ENCODE measurements at regions not wholly inside any gene's neighbourhood (a gene's known extent, or its start where the extent isn't known, plus 50 kb on each side); places are given as distances from the start of the nearest gene placed in this dataset.

GRCh38 chr5:53362521-53362941 is 117.9 kb upstream of the FST start:
- TF ChIP-seq ZFX (IDR thresholded peaks at IDR 0.05; ENCODE audit: borderline replicate concordance) (no peak), CTCF (IDR thresholded peaks at IDR 0.05) (no peak)
- no peak overlapping the region for H3K27ac ChIP-seq

GRCh38 chr5:53364061-53364460 is 116.4 kb upstream of the FST start:
- no peak for TF ChIP-seq CTCF (IDR thresholded peaks at IDR 0.05)
- TF ChIP-seq ZFX (IDR thresholded peaks at IDR 0.05; ENCODE audit: borderline replicate concordance), result no peak
- no peak overlapping the region for H3K27ac ChIP-seq

GRCh38 chr5:53366245-53366644 is 114.2 kb upstream of the FST start:
- H3K27ac ChIP-seq, result no peak overlapping the region
- no peak for TF ChIP-seq ZFX (IDR thresholded peaks at IDR 0.05; ENCODE audit: borderline replicate concordance)
- TF ChIP-seq CTCF (IDR thresholded peaks at IDR 0.05), result no peak

GRCh38 chr5:53367727-53368126 is 112.7 kb upstream of the FST start:
- TF ChIP-seq ZFX (IDR thresholded peaks at IDR 0.05; ENCODE audit: borderline replicate concordance) (no peak), CTCF (IDR thresholded peaks at IDR 0.05) (no peak)
- no peak overlapping the region for H3K27ac ChIP-seq

GRCh38 chr5:53368516-53368915 is 111.9 kb upstream of the FST start:
- H3K27ac ChIP-seq, result no peak overlapping the region
- TF ChIP-seq CTCF (IDR thresholded peaks at IDR 0.05) (no peak), ZFX (IDR thresholded peaks at IDR 0.05; ENCODE audit: borderline replicate concordance) (no peak)

- TF ChIP-seq ZFX (IDR thresholded peaks at IDR 0.05; ENCODE audit: borderline replicate concordance), result no peak
- TF ChIP-seq CTCF (IDR thresholded peaks at IDR 0.05), result no peak
Measured at GRCh38 chr5:53368966-53369605, 111.3 kb upstream of the FST start.

GRCh38 chr5:53369681-53370080 is 110.7 kb upstream of the FST start:
- no peak for TF ChIP-seq ZFX (IDR thresholded peaks at IDR 0.05; ENCODE audit: borderline replicate concordance)
- TF ChIP-seq CTCF (IDR thresholded peaks at IDR 0.05), result no peak
- H3K27ac ChIP-seq, result no peak overlapping the region

More at GRCh38 chr5:53368966-53369605, 111.3 kb upstream of the FST start:
- no peak overlapping the region for H3K27ac ChIP-seq
